ENCODE measurements at regions not wholly inside any gene's neighbourhood (a gene's known extent, or its start where the extent isn't known, plus 50 kb on each side); places are given as distances from the start of the nearest gene placed in this dataset.

DNA sequence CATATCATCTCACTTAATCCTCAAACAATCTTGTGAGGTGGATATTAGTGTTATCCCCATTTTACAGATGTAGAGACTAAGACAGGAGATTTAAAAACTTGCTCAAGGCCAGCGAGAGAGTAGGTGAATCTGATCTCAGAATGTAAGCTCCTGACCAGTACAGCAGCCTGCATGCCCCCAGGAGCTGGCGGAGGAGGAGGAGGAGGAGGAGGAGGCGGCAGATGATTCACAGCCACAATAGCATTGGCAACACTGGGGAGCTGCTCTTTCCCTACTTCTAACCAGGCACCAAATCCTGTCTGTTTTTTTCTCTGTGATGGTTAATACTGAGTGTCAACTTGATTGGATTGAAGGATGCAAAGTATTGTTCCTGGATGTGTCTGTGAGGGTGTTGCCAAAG lies 243.2 kb downstream of the ATG4C start:
- Histone ChIP-seq H3K9me3 (ENCODE audit: low read length) (peaks cover 2% of the 10 kb centered on the region), H3K4me2 (ENCODE audit: low read length) (no peak overlapping the region), H3K27me3 (ENCODE audit: insufficient read depth, low read depth, low read length) (no peaks in the 10 kb centered on the region), H3K9ac (ENCODE audit: low read length) (no peak overlapping the region), H3K36me3 (ENCODE audit: insufficient read depth, low read length) (no peaks in the 10 kb centered on the region), H3K79me2 (replicated peaks; ENCODE audit: insufficient read depth, low read length) (no peaks in the 10 kb centered on the region), H3K4me3 (ENCODE audit: low read length) (no peak overlapping the region), H2AFZ (ENCODE audit: low read depth, low read length) (no peak overlapping the region), H3K9me2 (ENCODE audit: insufficient read depth, low read length) (no peaks in the 10 kb centered on the region), H4K20me1 (ENCODE audit: insufficient read depth) (no peaks in the 10 kb centered on the region), H3F3A (ENCODE audit: insufficient read depth, low read length, poor library complexity, severe bottlenecking) (no peaks in the 10 kb centered on the region), H3K27ac (ENCODE audit: low read length) (no peak overlapping the region)
- TF ChIP-seq RAD21 (conservative IDR thresholded peaks at IDR 0.05): no peak
- TF ChIP-seq MXI1 (conservative IDR thresholded peaks at IDR 0.05; ENCODE audit: poor library complexity, severe bottlenecking): no peak
- TF ChIP-seq POLR2AphosphoS5 (IDR thresholded peaks at IDR 0.05): no peak
- TF ChIP-seq, protein P1, sequence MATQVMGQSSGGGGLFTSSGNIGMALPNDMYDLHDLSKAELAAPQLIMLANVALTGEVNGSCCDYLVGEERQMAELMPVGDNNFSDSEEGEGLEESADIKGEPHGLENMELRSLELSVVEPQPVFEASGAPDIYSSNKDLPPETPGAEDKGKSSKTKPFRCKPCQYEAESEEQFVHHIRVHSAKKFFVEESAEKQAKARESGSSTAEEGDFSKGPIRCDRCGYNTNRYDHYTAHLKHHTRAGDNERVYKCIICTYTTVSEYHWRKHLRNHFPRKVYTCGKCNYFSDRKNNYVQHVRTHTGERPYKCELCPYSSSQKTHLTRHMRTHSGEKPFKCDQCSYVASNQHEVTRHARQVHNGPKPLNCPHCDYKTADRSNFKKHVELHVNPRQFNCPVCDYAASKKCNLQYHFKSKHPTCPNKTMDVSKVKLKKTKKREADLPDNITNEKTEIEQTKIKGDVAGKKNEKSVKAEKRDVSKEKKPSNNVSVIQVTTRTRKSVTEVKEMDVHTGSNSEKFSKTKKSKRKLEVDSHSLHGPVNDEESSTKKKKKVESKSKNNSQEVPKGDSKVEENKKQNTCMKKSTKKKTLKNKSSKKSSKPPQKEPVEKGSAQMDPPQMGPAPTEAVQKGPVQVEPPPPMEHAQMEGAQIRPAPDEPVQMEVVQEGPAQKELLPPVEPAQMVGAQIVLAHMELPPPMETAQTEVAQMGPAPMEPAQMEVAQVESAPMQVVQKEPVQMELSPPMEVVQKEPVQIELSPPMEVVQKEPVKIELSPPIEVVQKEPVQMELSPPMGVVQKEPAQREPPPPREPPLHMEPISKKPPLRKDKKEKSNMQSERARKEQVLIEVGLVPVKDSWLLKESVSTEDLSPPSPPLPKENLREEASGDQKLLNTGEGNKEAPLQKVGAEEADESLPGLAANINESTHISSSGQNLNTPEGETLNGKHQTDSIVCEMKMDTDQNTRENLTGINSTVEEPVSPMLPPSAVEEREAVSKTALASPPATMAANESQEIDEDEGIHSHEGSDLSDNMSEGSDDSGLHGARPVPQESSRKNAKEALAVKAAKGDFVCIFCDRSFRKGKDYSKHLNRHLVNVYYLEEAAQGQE (IDR thresholded peaks at IDR 0.05; ENCODE audit: borderline replicate concordance): no peak
- TF ChIP-seq SMC3 (conservative IDR thresholded peaks at IDR 0.05; ENCODE audit: poor library complexity): no peak
- TF ChIP-seq EZH2 (IDR thresholded peaks at IDR 0.05; ENCODE audit: borderline replicate concordance, insufficient read depth, low read length, poor library complexity, severe bottlenecking): no peak
- TF ChIP-seq EP300 (conservative IDR thresholded peaks at IDR 0.05; ENCODE audit: poor library complexity, severe bottlenecking): no peak
- no peak for TF ChIP-seq TAF1 (IDR thresholded peaks at IDR 0.05; ENCODE audit: low read depth)
- TF ChIP-seq, protein P2, sequence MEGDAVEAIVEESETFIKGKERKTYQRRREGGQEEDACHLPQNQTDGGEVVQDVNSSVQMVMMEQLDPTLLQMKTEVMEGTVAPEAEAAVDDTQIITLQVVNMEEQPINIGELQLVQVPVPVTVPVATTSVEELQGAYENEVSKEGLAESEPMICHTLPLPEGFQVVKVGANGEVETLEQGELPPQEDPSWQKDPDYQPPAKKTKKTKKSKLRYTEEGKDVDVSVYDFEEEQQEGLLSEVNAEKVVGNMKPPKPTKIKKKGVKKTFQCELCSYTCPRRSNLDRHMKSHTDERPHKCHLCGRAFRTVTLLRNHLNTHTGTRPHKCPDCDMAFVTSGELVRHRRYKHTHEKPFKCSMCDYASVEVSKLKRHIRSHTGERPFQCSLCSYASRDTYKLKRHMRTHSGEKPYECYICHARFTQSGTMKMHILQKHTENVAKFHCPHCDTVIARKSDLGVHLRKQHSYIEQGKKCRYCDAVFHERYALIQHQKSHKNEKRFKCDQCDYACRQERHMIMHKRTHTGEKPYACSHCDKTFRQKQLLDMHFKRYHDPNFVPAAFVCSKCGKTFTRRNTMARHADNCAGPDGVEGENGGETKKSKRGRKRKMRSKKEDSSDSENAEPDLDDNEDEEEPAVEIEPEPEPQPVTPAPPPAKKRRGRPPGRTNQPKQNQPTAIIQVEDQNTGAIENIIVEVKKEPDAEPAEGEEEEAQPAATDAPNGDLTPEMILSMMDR (IDR thresholded peaks at IDR 0.05; ENCODE audit: poor library complexity, severe bottlenecking): no peak

DNA sequence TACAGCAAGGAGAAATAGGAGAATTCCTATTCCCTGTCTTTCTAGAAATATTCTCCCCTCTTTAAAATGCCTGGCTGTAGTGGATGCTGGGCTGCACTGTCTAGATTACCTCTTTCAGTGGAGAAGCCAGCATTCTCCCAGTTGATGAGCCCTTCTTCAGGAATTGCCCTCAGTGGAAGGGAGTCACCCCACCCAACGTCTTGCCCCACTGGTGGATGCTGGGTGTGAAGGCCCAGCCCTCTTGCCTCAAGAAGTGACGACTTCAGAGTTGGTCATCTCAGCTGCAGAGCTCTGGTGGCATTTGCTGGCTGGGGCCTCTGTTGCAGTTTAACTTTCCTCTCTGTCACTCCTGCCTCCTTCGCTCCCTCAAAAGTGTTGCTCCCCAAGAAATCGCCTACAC lies 248.2 kb downstream of the ATG4C start:
- H3K9me2 ChIP-seq (ENCODE audit: insufficient read depth, low read length): no peaks in the 10 kb centered on the region
- H4K20me1 ChIP-seq (ENCODE audit: insufficient read depth): no peaks in the 10 kb centered on the region
- H3K79me2 ChIP-seq (replicated peaks; ENCODE audit: insufficient read depth, low read length): no peaks in the 10 kb centered on the region
- H3K4me2 ChIP-seq (ENCODE audit: low read length): no peak overlapping the region
- H2AFZ ChIP-seq (ENCODE audit: low read depth, low read length): no peak overlapping the region
- no peaks in the 10 kb centered on the region for H3F3A ChIP-seq (ENCODE audit: insufficient read depth, low read length, poor library complexity, severe bottlenecking)
- no peaks in the 10 kb centered on the region for H3K27me3 ChIP-seq (ENCODE audit: insufficient read depth, low read depth, low read length)
- peaks cover 2% of the 10 kb centered on the region for H3K9me3 ChIP-seq (ENCODE audit: low read length)
- H3K36me3 ChIP-seq (ENCODE audit: insufficient read depth, low read length): no peaks in the 10 kb centered on the region
- TF ChIP-seq, protein P1 (IDR thresholded peaks at IDR 0.05; ENCODE audit: borderline replicate concordance): no peak
- TF ChIP-seq, protein P2 (IDR thresholded peaks at IDR 0.05; ENCODE audit: poor library complexity, severe bottlenecking): no peak
- TF ChIP-seq EP300 (conservative IDR thresholded peaks at IDR 0.05; ENCODE audit: poor library complexity, severe bottlenecking) (no peak), RAD21 (conservative IDR thresholded peaks at IDR 0.05) (no peak), TAF1 (IDR thresholded peaks at IDR 0.05; ENCODE audit: low read depth) (no peak), MXI1 (conservative IDR thresholded peaks at IDR 0.05; ENCODE audit: poor library complexity, severe bottlenecking) (no peak), POLR2AphosphoS5 (IDR thresholded peaks at IDR 0.05) (no peak), EZH2 (IDR thresholded peaks at IDR 0.05; ENCODE audit: borderline replicate concordance, insufficient read depth, low read length, poor library complexity, severe bottlenecking) (no peak), SMC3 (conservative IDR thresholded peaks at IDR 0.05; ENCODE audit: poor library complexity) (no peak)
- no peak overlapping the region for H3K9ac ChIP-seq (ENCODE audit: low read length)
- H3K4me3 ChIP-seq (ENCODE audit: low read length): no peak overlapping the region
- no peak overlapping the region for H3K27ac ChIP-seq (ENCODE audit: low read length)

Data from neural cell (in vitro differentiated cells).